ENCODE measurements at regions not wholly inside any gene's neighbourhood (a gene's known extent, or its start where the extent isn't known, plus 50 kb on each side); places are given as distances from the start of the nearest gene placed in this dataset.

DNA sequence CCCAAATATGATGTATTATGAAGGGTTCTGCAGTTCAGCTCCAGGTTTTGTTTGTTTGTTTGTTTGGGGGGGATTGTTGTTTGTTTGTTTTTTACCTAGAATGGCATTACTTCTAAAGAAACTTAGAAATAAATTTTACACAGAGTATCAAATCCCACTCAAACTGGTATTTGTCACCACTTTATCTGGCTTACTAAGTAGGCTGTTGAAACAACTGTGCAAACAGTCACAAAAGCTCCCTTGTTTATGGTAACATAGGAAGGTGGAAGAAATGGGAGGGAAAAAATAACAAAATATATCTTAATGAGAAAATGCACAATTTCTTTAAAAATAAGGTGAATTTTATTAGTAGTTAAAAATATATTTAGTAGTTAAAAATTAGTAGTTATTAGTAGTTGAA, 108.3 kb upstream of the ANO5 start:
- no peak overlapping the region for H3K27ac ChIP-seq (ENCODE audit: low read depth, low read length, poor library complexity, severe bottlenecking)
- no peaks in the 10 kb centered on the region for H3K9me3 ChIP-seq (ENCODE audit: low read length)
- H4K20me1 ChIP-seq (ENCODE audit: insufficient read depth, low read length): no peaks in the 10 kb centered on the region
- BruUV-seq (replicated peaks): no TSS peak
- no peaks in the 10 kb centered on the region for H3K36me3 ChIP-seq (ENCODE audit: insufficient read depth, low read length)
- no peak overlapping the region for H3K4me2 ChIP-seq (ENCODE audit: low read length)
- H3K4me1 ChIP-seq (ENCODE audit: insufficient read depth, low read length, poor library complexity, severe bottlenecking): no peaks in the 10 kb centered on the region
- no peaks in the 10 kb centered on the region for H3K79me2 ChIP-seq (ENCODE audit: insufficient read depth, low read depth, low read length)
- no peak overlapping the region for H3K4me3 ChIP-seq (ENCODE audit: low read depth, low read length, poor library complexity, severe bottlenecking)
- TF ChIP-seq EZH2phosphoT487 (IDR thresholded peaks at IDR 0.05; ENCODE audit: borderline replicate concordance, low read depth, low read length): no peak
- TF ChIP-seq, protein P1, sequence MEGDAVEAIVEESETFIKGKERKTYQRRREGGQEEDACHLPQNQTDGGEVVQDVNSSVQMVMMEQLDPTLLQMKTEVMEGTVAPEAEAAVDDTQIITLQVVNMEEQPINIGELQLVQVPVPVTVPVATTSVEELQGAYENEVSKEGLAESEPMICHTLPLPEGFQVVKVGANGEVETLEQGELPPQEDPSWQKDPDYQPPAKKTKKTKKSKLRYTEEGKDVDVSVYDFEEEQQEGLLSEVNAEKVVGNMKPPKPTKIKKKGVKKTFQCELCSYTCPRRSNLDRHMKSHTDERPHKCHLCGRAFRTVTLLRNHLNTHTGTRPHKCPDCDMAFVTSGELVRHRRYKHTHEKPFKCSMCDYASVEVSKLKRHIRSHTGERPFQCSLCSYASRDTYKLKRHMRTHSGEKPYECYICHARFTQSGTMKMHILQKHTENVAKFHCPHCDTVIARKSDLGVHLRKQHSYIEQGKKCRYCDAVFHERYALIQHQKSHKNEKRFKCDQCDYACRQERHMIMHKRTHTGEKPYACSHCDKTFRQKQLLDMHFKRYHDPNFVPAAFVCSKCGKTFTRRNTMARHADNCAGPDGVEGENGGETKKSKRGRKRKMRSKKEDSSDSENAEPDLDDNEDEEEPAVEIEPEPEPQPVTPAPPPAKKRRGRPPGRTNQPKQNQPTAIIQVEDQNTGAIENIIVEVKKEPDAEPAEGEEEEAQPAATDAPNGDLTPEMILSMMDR (conservative IDR thresholded peaks at IDR 0.05; ENCODE audit: low read length): no peak
- intact Hi-C loops (cut with micrococcal nuclease; ENCODE audit: unreplicated experiment): no loop called here
- ChIA-PET POLR2A (no interaction called here), CTCF (ENCODE audit: unreplicated experiment) (no interaction called here)
- H3K9me2 ChIP-seq (ENCODE audit: insufficient read depth, low read length): no peaks in the 10 kb centered on the region
- DNase-seq (ENCODE audit: low spot score): no peak
- H2AFZ ChIP-seq (ENCODE audit: low read length): no peak overlapping the region

DNA sequence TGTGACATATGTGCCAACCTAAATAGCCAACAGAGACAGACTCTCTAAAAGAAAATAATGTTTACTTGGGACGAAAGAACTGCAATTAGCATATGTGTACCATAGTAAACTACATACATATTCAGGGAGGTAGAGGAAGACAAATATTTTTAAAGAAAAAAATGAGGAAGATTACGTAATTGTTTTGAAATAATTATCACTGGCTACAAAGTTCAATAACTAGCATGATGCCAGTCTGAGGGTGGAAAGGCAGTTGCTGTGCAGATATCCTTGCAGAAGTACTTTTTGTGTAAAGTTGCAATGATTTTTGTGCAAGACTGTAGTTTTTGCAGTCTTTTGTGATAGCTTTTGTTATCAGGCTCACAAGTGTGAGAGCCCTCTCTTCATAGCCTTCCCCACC, 103.3 kb upstream of the ANO5 start:
- Histone ChIP-seq H3K4me3 (ENCODE audit: low read depth, low read length, poor library complexity, severe bottlenecking) (no peak overlapping the region), H3K4me1 (ENCODE audit: insufficient read depth, low read length, poor library complexity, severe bottlenecking) (no peaks in the 10 kb centered on the region), H3K4me2 (ENCODE audit: low read length) (no peak overlapping the region), H3K36me3 (ENCODE audit: insufficient read depth, low read length) (no peaks in the 10 kb centered on the region), H3K27ac (ENCODE audit: low read depth, low read length, poor library complexity, severe bottlenecking) (no peak overlapping the region), H3K79me2 (ENCODE audit: insufficient read depth, low read depth, low read length) (no peaks in the 10 kb centered on the region), H3K9me2 (ENCODE audit: insufficient read depth, low read length) (no peaks in the 10 kb centered on the region), H4K20me1 (ENCODE audit: insufficient read depth, low read length) (no peaks in the 10 kb centered on the region), H3K9me3 (ENCODE audit: low read length) (no peaks in the 10 kb centered on the region), H2AFZ (ENCODE audit: low read length) (no peak overlapping the region)
- intact Hi-C loops (cut with micrococcal nuclease; ENCODE audit: unreplicated experiment): no loop called here
- DNase-seq (ENCODE audit: low spot score): no peak
- ChIA-PET POLR2A (no interaction called here), CTCF (ENCODE audit: unreplicated experiment) (no interaction called here)
- BruUV-seq (replicated peaks): no TSS peak
- TF ChIP-seq, protein P1 (conservative IDR thresholded peaks at IDR 0.05; ENCODE audit: low read length): no peak
- TF ChIP-seq EZH2phosphoT487 (IDR thresholded peaks at IDR 0.05; ENCODE audit: borderline replicate concordance, low read depth, low read length): no peak

DNA sequence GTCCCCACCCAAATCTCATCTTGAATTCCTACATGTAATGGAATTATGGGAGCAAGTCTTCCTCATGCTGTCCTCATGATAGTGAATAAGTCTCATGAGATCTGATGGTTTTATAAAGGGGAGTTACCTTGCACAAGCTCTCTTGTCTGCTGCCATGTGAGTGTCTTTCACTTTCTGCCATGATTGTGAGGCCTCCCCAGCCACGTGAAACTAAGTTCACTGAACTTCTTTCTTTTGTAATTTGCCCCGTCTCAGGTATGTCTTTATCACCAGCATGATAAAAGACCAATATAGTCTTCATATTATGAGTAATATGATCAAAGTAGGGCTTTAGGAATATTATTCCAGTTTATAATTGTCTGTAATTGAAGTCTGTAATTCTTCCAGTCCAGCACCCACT, 86.3 kb upstream of the ANO5 start:
- Histone ChIP-seq H3K4me2 (ENCODE audit: low read length) (no peak overlapping the region), H4K20me1 (ENCODE audit: insufficient read depth, low read length) (no peaks in the 10 kb centered on the region), H3K9me2 (ENCODE audit: insufficient read depth, low read length) (no peaks in the 10 kb centered on the region), H3K36me3 (ENCODE audit: insufficient read depth, low read length) (no peaks in the 10 kb centered on the region), H3K9me3 (ENCODE audit: low read length) (no peaks in the 10 kb centered on the region), H3K27ac (ENCODE audit: low read depth, low read length, poor library complexity, severe bottlenecking) (no peak overlapping the region), H3K4me1 (ENCODE audit: insufficient read depth, low read length, poor library complexity, severe bottlenecking) (no peaks in the 10 kb centered on the region), H3K79me2 (ENCODE audit: insufficient read depth, low read depth, low read length) (no peaks in the 10 kb centered on the region), H3K4me3 (ENCODE audit: low read depth, low read length, poor library complexity, severe bottlenecking) (no peak overlapping the region), H2AFZ (ENCODE audit: low read length) (no peak overlapping the region)
- intact Hi-C loops (cut with micrococcal nuclease; ENCODE audit: unreplicated experiment): no loop called here
- POLR2A ChIA-PET: no interaction called here
- CTCF ChIA-PET (ENCODE audit: unreplicated experiment): no interaction called here
- no peak for DNase-seq (ENCODE audit: low spot score)
- no TSS peak for BruUV-seq (replicated peaks)
- TF ChIP-seq, protein P1 (conservative IDR thresholded peaks at IDR 0.05; ENCODE audit: low read length): no peak
- TF ChIP-seq EZH2phosphoT487 (IDR thresholded peaks at IDR 0.05; ENCODE audit: borderline replicate concordance, low read depth, low read length): no peak
